Stomach (tissue), 8 donors: ENCODE measurements at regions not wholly inside any gene's neighbourhood (a gene's known extent, or its start where the extent isn't known, plus 50 kb on each side); places are given as distances from the start of the nearest gene placed in this dataset.

Source experiments
- DNase-seq, 2 donors: peaks; one replicate each; pipeline versions ENCODE4 v3.0.0 to v3.0.0-alpha.2; 2013 to 2019
- H3K27ac ChIP-seq, 5 donors: fragments of 200-600 bp in 4 of 5; sonication (generic) in 4 of 5; one replicate each; pipeline ENCODE4 v1.5.1; 2013 to 2019; ENCODE audit warnings: mild to moderate bottlenecking in 1 of 5, moderate library complexity in 1 of 5
- H3K27me3 ChIP-seq, 3 donors: fragments of 200-600 bp; sonication (generic); one replicate each; pipeline ENCODE4 v1.5.1; 2017 to 2019; ENCODE audit warnings: mixed run types in 1 of 3
- H3K36me3 ChIP-seq, 4 donors: fragments of 200-600 bp; sonication (generic); 1 replicate in 3 of 4; 2 replicates in 1 of 4; pipeline ENCODE4 v1.5.1; 2016 to 2019
- H3K4me1 ChIP-seq, 4 donors: fragments of 200-600 bp; sonication (generic); one replicate each; pipeline ENCODE4 v1.5.1; 2016 to 2019
- H3K4me3 ChIP-seq, 4 donors: fragments of 200-600 bp; sonication (generic) in 3 of 4; one replicate each; pipeline ENCODE4 v1.5.1; 2016 to 2019; ENCODE audit warnings: mild to moderate bottlenecking in 1 of 4
- H3K9me3 ChIP-seq, 4 donors: fragments of 200-600 bp; sonication (generic); one replicate each; pipeline ENCODE4 v1.5.1; 2016 to 2019
- CTCF ChIP-seq, 7 experiments: fragments of 450-650 bp in 4 of 7; fragments of 200-600 bp in 3 of 7; sonication (generic) in 3 of 7; IDR thresholded peaks; one replicate each; pipeline ENCODE4 v1.5.1; 2016 to 2019; ENCODE audit warnings: antibody characterized with exemption in 7 of 7, control low read depth in 2 of 7, mild to moderate bottlenecking in 1 of 7
- EP300 ChIP-seq: sonication (generic); formaldehyde crosslinking; IDR thresholded peaks from one replicate; pipeline ENCODE4 v1.6.1; 2017; ENCODE audit warnings: antibody characterized with exemption
- POLR2A ChIP-seq, 4 donors: fragments of 450-650 bp; IDR thresholded peaks; one replicate each; pipeline ENCODE4 v1.6.1; 2016; ENCODE audit warnings: antibody characterized with exemption in 4 of 4, control low read depth in 2 of 4, mild to moderate bottlenecking in 1 of 4, moderate library complexity in 1 of 4
- POLR2AphosphoS5 ChIP-seq, 3 donors: sonication (generic); formaldehyde crosslinking; IDR thresholded peaks; one replicate each; pipeline ENCODE4 v1.6.1; 2016; ENCODE audit warnings: antibody characterized with exemption in 3 of 3
- WGBS, 5 donors: extraction: QIAGEN DNeasy Blood & Tissue Kit in 3 of 5; methylation state at CpG; one replicate each; pipeline versions ENCODE4 v1.1.5 to v1.1.7; 2013 to 2018; 5-methylcytosine and 5-hydroxymethylcytosine counted together
- intact Hi-C: fragments of 100-400 bp; cut with DNase I; formaldehyde crosslinking; loops from one replicate; pipeline ENCODE4 v1.15.1; 2023; ENCODE audit warnings: low total_unique reads
- donor health status: healthy with polysubstance abuse.
- donor health status: Bipolar disorder and iron deficiency.
- donor health status: healthy.

- Histone ChIP-seq H3K27ac (no peak overlapping the region), H3K36me3 (no peaks in the 10 kb centered on the region), H3K4me1 (no peaks in the 10 kb centered on the region), H3K9me3 (no peaks in the 10 kb centered on the region), H3K27me3 (no peaks in the 10 kb centered on the region), H3K4me3 (no peak overlapping the region)
- TF ChIP-seq POLR2AphosphoS5 (IDR thresholded peaks at IDR 0.05) (no peak), CTCF (IDR thresholded peaks at IDR 0.05) (no peak), POLR2A (IDR thresholded peaks at IDR 0.05) (no peak), EP300 (no peak)
- DNase-seq, result no peak
- WGBS, 5 donors, result 73 to 82% (median 75%) methylated on average over 5 of the region's 5 CpGs
- intact Hi-C loops, result no loop called here
These were observed 65.1 kb upstream of the ITM2B start for GRCh38 chr13:48167866-48168265.

- H3K9me3 ChIP-seq, result no peaks in the 10 kb centered on the region
- no peak overlapping the region for H3K4me3 ChIP-seq
- no peak for TF ChIP-seq EP300
- no peak for TF ChIP-seq POLR2A (IDR thresholded peaks at IDR 0.05)
- TF ChIP-seq POLR2AphosphoS5 (IDR thresholded peaks at IDR 0.05), result no peak
- no peak for TF ChIP-seq CTCF (IDR thresholded peaks at IDR 0.05)
- no peaks in the 10 kb centered on the region for H3K36me3 ChIP-seq
- intact Hi-C loops, result no loop called here
- 51 to 98% (median 95%) methylated on average over 1 of the region's 1 CpG for WGBS, 5 donors
- DNase-seq, result no peak
- no peaks in the 10 kb centered on the region for H3K27me3 ChIP-seq
- H3K4me1 ChIP-seq, result peaks cover 0 to 10% (median 4%) of the 10 kb centered on the region in 4 donors
- H3K27ac ChIP-seq, result no peak overlapping the region
These were observed 67.3 kb upstream of the ITM2B start for GRCh38 chr13:48165727-48166126.

- Histone ChIP-seq H3K36me3 (no peaks in the 10 kb centered on the region), H3K9me3 (no peaks in the 10 kb centered on the region), H3K4me3 (no peak overlapping the region), H3K27me3 (no peaks in the 10 kb centered on the region), H3K27ac (no peak overlapping the region), H3K4me1 (peaks cover 0 to 14% (median 5%) of the 10 kb centered on the region in 4 donors)
- no peak for DNase-seq
- WGBS, 5 donors, result 32 to 78% (median 62%) methylated on average over 1 of the region's 1 CpG
- no peak for TF ChIP-seq POLR2A (IDR thresholded peaks at IDR 0.05)
- no peak for TF ChIP-seq EP300
- no peak for TF ChIP-seq POLR2AphosphoS5 (IDR thresholded peaks at IDR 0.05)
- no peak for TF ChIP-seq CTCF (IDR thresholded peaks at IDR 0.05)
- intact Hi-C loops, result no loop called here
These were observed 67.9 kb upstream of the ITM2B start for GRCh38 chr13:48165063-48165462.

- H3K4me1 ChIP-seq, result peaks cover 0 to 34% (median 13%) of the 10 kb centered on the region in 4 donors
- DNase-seq, result no peak
- H3K27ac ChIP-seq, result peak overlapping the region in 2 of 5 donors; percentile 80 to 81
- H3K9me3 ChIP-seq, result no peaks in the 10 kb centered on the region
- intact Hi-C loops, result no loop called here
- H3K4me3 ChIP-seq, result no peak overlapping the region
- WGBS, 5 donors, result 71 to 99% (median 89%) methylated on average over 4 of the region's 4 CpGs
- H3K36me3 ChIP-seq, result no peaks in the 10 kb centered on the region
- H3K27me3 ChIP-seq, result no peaks in the 10 kb centered on the region
- TF ChIP-seq EP300, result no peak
- no peak for TF ChIP-seq CTCF (IDR thresholded peaks at IDR 0.05)
- TF ChIP-seq POLR2A (IDR thresholded peaks at IDR 0.05), result no peak
- TF ChIP-seq POLR2AphosphoS5 (IDR thresholded peaks at IDR 0.05), result no peak
These were observed 68.2 kb upstream of the MED4 start for GRCh38 chr13:48163061-48163460.
